ENCODE measurements at regions not wholly inside any gene's neighbourhood (a gene's known extent, or its start where the extent isn't known, plus 50 kb on each side); places are given as distances from the start of the nearest gene placed in this dataset.

- Histone ChIP-seq H3K9ac (replicated peaks; ENCODE audit: extremely low read depth, insufficient read depth, low read length) (no peak overlapping the region), H2AFZ (ENCODE audit: low read depth, low read length) (no peak overlapping the region), H3K27me3 (ENCODE audit: control insufficient read depth in 2 of 2, insufficient read depth in 2 of 2, low read length in 2 of 2) (no peaks in the 10 kb centered on the region), H3K4me1 (ENCODE audit: control insufficient read depth, extremely low read depth, insufficient read depth, low read length) (no peaks in the 10 kb centered on the region), H3K4me2 (ENCODE audit: insufficient read depth, low read length) (no peak overlapping the region), H3K36me3 (ENCODE audit: control insufficient read depth in 2 of 2, extremely low read depth in 1 of 2, insufficient read depth in 2 of 2, low read length in 2 of 2) (no peaks in the 10 kb centered on the region), H3K27ac (ENCODE audit: insufficient read depth, low read depth, low read length) (no peak overlapping the region), H3K79me2 (ENCODE audit: control insufficient read depth, insufficient read depth, low read length) (no peaks in the 10 kb centered on the region), H3K4me3 (replicated peaks in 1 of 3; ENCODE audit: insufficient read depth in 1 of 3, low read depth in 1 of 3, low read length in 3 of 3) (no peak overlapping the region), H4K20me1 (replicated peaks; ENCODE audit: control insufficient read depth, extremely low read depth, insufficient read depth, low read length) (no peaks in the 10 kb centered on the region), H3K9me3 (replicated peaks; ENCODE audit: control insufficient read depth, insufficient read depth, low read length) (peaks cover 6% of the 10 kb centered on the region), H3K9me1 (replicated peaks; ENCODE audit: control insufficient read depth, extremely low read depth, insufficient read depth, low read length) (no peaks in the 10 kb centered on the region)
- FAIRE-seq (no peak), DNase-seq (ENCODE audit: low read depth, low spot score) (no peak)
- dilution Hi-C loops (cut with MboI; ENCODE audit: extremely low pct_ligation_motif_present, low sequenced_read_pairs) (no loop called here), intact Hi-C loops (cut with micrococcal nuclease) (no loop called here)
- CTCF ChIA-PET, result no interaction called here
- POLR2A ChIA-PET, result no interaction called here
- BruUV-seq (replicated peaks), result no TSS peak
- TF ChIP-seq POLR2A (IDR thresholded peaks at IDR 0.05; ENCODE audit: low read depth, low read length), result no peak
Measured at GRCh38 chr16:5460701-5461100, 363.1 kb upstream of the EEF2KMT start.

- CTCF ChIA-PET, result no interaction called here
- dilution Hi-C loops (cut with MboI; ENCODE audit: extremely low pct_ligation_motif_present, low sequenced_read_pairs), result no loop called here
- no TSS peak for BruUV-seq (replicated peaks)
Measured at GRCh38 chr16:5459863-5460262, 362.3 kb upstream of the EEF2KMT start.

More at GRCh38 chr16:5459863-5460262, 362.3 kb upstream of the EEF2KMT start:
- H3K79me2 ChIP-seq (ENCODE audit: control insufficient read depth, insufficient read depth, low read length), result no peaks in the 10 kb centered on the region
- H3K36me3 ChIP-seq (ENCODE audit: control insufficient read depth in 2 of 2, extremely low read depth in 1 of 2, insufficient read depth in 2 of 2, low read length in 2 of 2), result no peaks in the 10 kb centered on the region
- H3K9ac ChIP-seq (replicated peaks; ENCODE audit: extremely low read depth, insufficient read depth, low read length), result no peak overlapping the region
- H4K20me1 ChIP-seq (replicated peaks; ENCODE audit: control insufficient read depth, extremely low read depth, insufficient read depth, low read length), result no peaks in the 10 kb centered on the region
- FAIRE-seq (no peak), DNase-seq (ENCODE audit: low read depth, low spot score) (no peak)
- no peak overlapping the region for H3K4me3 ChIP-seq (replicated peaks in 1 of 3; ENCODE audit: insufficient read depth in 1 of 3, low read depth in 1 of 3, low read length in 3 of 3)
- POLR2A ChIA-PET, result no interaction called here
- no peak for TF ChIP-seq POLR2A (IDR thresholded peaks at IDR 0.05; ENCODE audit: low read depth, low read length)
- no peak for TF ChIP-seq GATA2 (IDR thresholded peaks at IDR 0.05; ENCODE audit: insufficient read depth, insufficient read length, low read depth, low read length)
- TF ChIP-seq JUN (IDR thresholded peaks at IDR 0.05; ENCODE audit: borderline replicate concordance, insufficient read depth, insufficient read length, low read depth), result no peak
- no peak for TF ChIP-seq MYC (IDR thresholded peaks at IDR 0.05; ENCODE audit: low read depth, low read length)
- TF ChIP-seq FOS (IDR thresholded peaks at IDR 0.05; ENCODE audit: borderline replicate concordance, insufficient read depth, low read length), result no peak
- TF ChIP-seq EZH2 (IDR thresholded peaks at IDR 0.05; ENCODE audit: borderline replicate concordance, low read depth, low read length, severe bottlenecking), result no peak
- H3K9me1 ChIP-seq (replicated peaks; ENCODE audit: control insufficient read depth, extremely low read depth, insufficient read depth, low read length), result no peaks in the 10 kb centered on the region
- no peak overlapping the region for H3K4me2 ChIP-seq (ENCODE audit: insufficient read depth, low read length)
- no peak overlapping the region for H3K27ac ChIP-seq (ENCODE audit: insufficient read depth, low read depth, low read length)
- intact Hi-C loops (cut with micrococcal nuclease), result no loop called here
- H3K27me3 ChIP-seq (ENCODE audit: control insufficient read depth in 2 of 2, insufficient read depth in 2 of 2, low read length in 2 of 2), result no peaks in the 10 kb centered on the region
- H3K9me3 ChIP-seq (replicated peaks; ENCODE audit: control insufficient read depth, insufficient read depth, low read length), result peaks cover 6% of the 10 kb centered on the region
- H3K4me1 ChIP-seq (ENCODE audit: control insufficient read depth, extremely low read depth, insufficient read depth, low read length), result no peaks in the 10 kb centered on the region
- no peak overlapping the region for H2AFZ ChIP-seq (ENCODE audit: low read depth, low read length)
